Embryonic facial prominence (tissue), 1 donor: ENCODE measurements at regions not wholly inside any gene's neighbourhood (a gene's known extent, or its start where the extent isn't known, plus 50 kb on each side); places are given as distances from the start of the nearest gene placed in this dataset.

Source experiments
- DNase-seq: peaks from one replicate; pipeline ENCODE4 v3.0.0-alpha.2; 2016; ENCODE audit errors: extremely low spot score

- DNase-seq, result no peak
Measured at GRCh38 chr16:51326131-51326856, 175.2 kb upstream of the SALL1 start.

- DNase-seq, result no peak
Measured at GRCh38 chr16:51321251-51321650, 170.2 kb upstream of the SALL1 start.

- DNase-seq, result no peak
Measured at GRCh38 chr16:51317575-51317974, 166.5 kb upstream of the SALL1 start.

- DNase-seq, result no peak
Measured at GRCh38 chr16:51313198-51313597, 162.1 kb upstream of the SALL1 start.

GRCh38 chr16:51312363-51313150, 161.5 kb upstream of the SALL1 start:
- no peak for DNase-seq

- no peak for DNase-seq
Measured at GRCh38 chr16:51310159-51310558, 159.1 kb upstream of the SALL1 start.

GRCh38 chr16:51306886-51307595, 156.0 kb upstream of the SALL1 start:
- no peak for DNase-seq

- DNase-seq, result no peak
Measured at GRCh38 chr16:51306116-51306515, 155.0 kb upstream of the SALL1 start.

GRCh38 chr16:51305337-51305736, 154.3 kb upstream of the SALL1 start:
- DNase-seq, result no peak

- DNase-seq, result no peak
Measured at GRCh38 chr16:51302042-51302441, 151.0 kb upstream of the SALL1 start.

- no peak for DNase-seq
Measured at GRCh38 chr16:51298800-51299199, 147.7 kb upstream of the SALL1 start.

- DNase-seq, result no peak
Measured at GRCh38 chr16:51290442-51291285, 139.6 kb upstream of the SALL1 start.

- DNase-seq, result no peak
Measured at GRCh38 chr16:51289336-51289735, 138.3 kb upstream of the SALL1 start.

- DNase-seq, result no peak
Measured at GRCh38 chr16:51287121-51287755, 136.2 kb upstream of the SALL1 start.

- DNase-seq, result no peak
Measured at GRCh38 chr16:51286272-51286671, 135.2 kb upstream of the SALL1 start.

- no peak for DNase-seq
Measured at GRCh38 chr16:51276336-51276735, 125.3 kb upstream of the SALL1 start.

- DNase-seq, result no peak
Measured at GRCh38 chr16:51272420-51272819, 121.3 kb upstream of the SALL1 start.

GRCh38 chr16:51271156-51271701, 120.2 kb upstream of the SALL1 start:
- no peak for DNase-seq

- DNase-seq, result no peak
Measured at GRCh38 chr16:51268237-51268636, 117.2 kb upstream of the SALL1 start.

- DNase-seq, result no peak
Measured at GRCh38 chr16:51267681-51268080, 116.6 kb upstream of the SALL1 start.

GRCh38 chr16:51262428-51262827, 111.4 kb upstream of the SALL1 start:
- no peak for DNase-seq
